GM21447 (cell line): ENCODE measurements at regions not wholly inside any gene's neighbourhood (a gene's known extent, or its start where the extent isn't known, plus 50 kb on each side); places are given as distances from the start of the nearest gene placed in this dataset.

Experiments
- ATAC-seq: cut with Tn5 transposase; IDR thresholded peaks from one replicate; pipeline ENCODE4 v1.9.1; 2021; ENCODE audit not compliant: unreplicated experiment

GRCh38 chr10:105807935-105808587, 1167.0 kb downstream of the SORCS3 start:
- no peak for ATAC-seq

GRCh38 chr10:105803206-105803605, 1162.1 kb downstream of the SORCS3 start:
- ATAC-seq, result no peak

GRCh38 chr10:105800641-105801040, 1159.6 kb downstream of the SORCS3 start:
- no peak for ATAC-seq

GRCh38 chr10:105798328-105798889, 1157.3 kb downstream of the SORCS3 start:
- ATAC-seq, result no peak

- peak; percentile 77 for ATAC-seq
These were observed 1156.3 kb downstream of the SORCS3 start for GRCh38 chr10:105797234-105797890.

GRCh38 chr10:105793071-105793470, 1152.0 kb downstream of the SORCS3 start:
- ATAC-seq, result no peak

GRCh38 chr10:105785721-105786120, 1144.6 kb downstream of the SORCS3 start:
- no peak for ATAC-seq

GRCh38 chr10:105783936-105784483, 1142.9 kb downstream of the SORCS3 start:
- no peak for ATAC-seq

- no peak for ATAC-seq
These were observed 1133.8 kb downstream of the SORCS3 start for GRCh38 chr10:105774881-105775280.

- no peak for ATAC-seq
These were observed 1133.3 kb downstream of the SORCS3 start for GRCh38 chr10:105774351-105774750.

GRCh38 chr10:105770524-105771212, 1129.6 kb downstream of the SORCS3 start:
- ATAC-seq, result no peak

- no peak for ATAC-seq
These were observed 1128.4 kb downstream of the SORCS3 start for GRCh38 chr10:105769248-105770184.

GRCh38 chr10:105763611-105764010, 1122.5 kb downstream of the SORCS3 start:
- no peak for ATAC-seq

GRCh38 chr10:105761576-105762260, 1120.6 kb downstream of the SORCS3 start:
- ATAC-seq, result no peak

- ATAC-seq, result no peak
These were observed 1118.6 kb downstream of the SORCS3 start for GRCh38 chr10:105759669-105760068.

- ATAC-seq, result no peak
These were observed 1117.3 kb downstream of the SORCS3 start for GRCh38 chr10:105758209-105758998.

- no peak for ATAC-seq
These were observed 1116.2 kb downstream of the SORCS3 start for GRCh38 chr10:105757302-105757701.

- ATAC-seq, result no peak
These were observed 1115.3 kb downstream of the SORCS3 start for GRCh38 chr10:105756386-105756785.

- no peak for ATAC-seq
These were observed 1110.6 kb downstream of the SORCS3 start for GRCh38 chr10:105751688-105752087.
